RPMI8226 (cell line): ENCODE measurements at regions not wholly inside any gene's neighbourhood (a gene's known extent, or its start where the extent isn't known, plus 50 kb on each side); places are given as distances from the start of the nearest gene placed in this dataset.
A peak's percentile ranks its signal among the peaks of the same experiment; 100 is the strongest.
"Not testable (repeated sequence)": the region's sequence is repeated elsewhere in the genome, so short reads cannot be mapped to it uniquely, and the experiment has no call there.

ENCODE experiments used
- DNase-seq: peaks from one replicate; pipeline ENCODE4 v3.0.0-alpha.2; 2015

- DNase-seq = no peak
Observed at GRCh38 chr20:11675920-11676629, 241.6 kb upstream of the BTBD3 start.

- peak; percentile 37 for DNase-seq
Observed at GRCh38 chr20:11676630-11677287, 240.9 kb upstream of the BTBD3 start.

GRCh38 chr20:11677428-11677827 lies 240.3 kb upstream of the BTBD3 start:
- DNase-seq = no peak

GRCh38 chr20:11677836-11678235 lies 239.9 kb upstream of the BTBD3 start:
- DNase-seq = no peak

GRCh38 chr20:11682285-11682684 lies 235.4 kb upstream of the BTBD3 start:
- no peak for DNase-seq

- no peak for DNase-seq
Observed at GRCh38 chr20:11686195-11686594, 231.5 kb upstream of the BTBD3 start.

- DNase-seq = peak; percentile 9
Observed at GRCh38 chr20:11686820-11687543, 230.7 kb upstream of the BTBD3 start.

GRCh38 chr20:11687546-11688292 lies 230.0 kb upstream of the BTBD3 start:
- no peak for DNase-seq

GRCh38 chr20:11689262-11689661 lies 228.4 kb upstream of the BTBD3 start:
- no peak for DNase-seq

- no peak for DNase-seq
Observed at GRCh38 chr20:11691766-11692165, 225.9 kb upstream of the BTBD3 start.

GRCh38 chr20:11692567-11692966 lies 225.1 kb upstream of the BTBD3 start:
- DNase-seq = no peak

GRCh38 chr20:11694467-11694866 lies 223.2 kb upstream of the BTBD3 start:
- DNase-seq = no peak

GRCh38 chr20:11697055-11697454 lies 220.6 kb upstream of the BTBD3 start:
- no peak for DNase-seq

- no peak for DNase-seq
Observed at GRCh38 chr20:11697646-11698045, 220.0 kb upstream of the BTBD3 start.

GRCh38 chr20:11698124-11698523 lies 219.6 kb upstream of the BTBD3 start:
- DNase-seq = no peak

- DNase-seq = no peak
Observed at GRCh38 chr20:11700831-11701230, 216.9 kb upstream of the BTBD3 start.

GRCh38 chr20:11702721-11703518 lies 214.8 kb upstream of the BTBD3 start:
- no peak for DNase-seq

GRCh38 chr20:11705512-11705911 lies 212.2 kb upstream of the BTBD3 start:
- DNase-seq = no peak

- not testable (repeated sequence) for DNase-seq
Observed at GRCh38 chr20:11708223-11708622, 209.5 kb upstream of the BTBD3 start.

- no peak for DNase-seq
Observed at GRCh38 chr20:11711214-11711613, 206.5 kb upstream of the BTBD3 start.

- DNase-seq = no peak
Observed at GRCh38 chr20:11712639-11713160, 205.0 kb upstream of the BTBD3 start.

GRCh38 chr20:11714886-11715285 lies 202.8 kb upstream of the BTBD3 start:
- no peak for DNase-seq
